ENCODE measurements at regions not wholly inside any gene's neighbourhood (a gene's known extent, or its start where the extent isn't known, plus 50 kb on each side); places are given as distances from the start of the nearest gene placed in this dataset.

- no peaks in the 10 kb centered on the region for H3K4me1 ChIP-seq (replicated peaks)
- no peaks in the 10 kb centered on the region for H3K27me3 ChIP-seq (replicated peaks; ENCODE audit: insufficient read depth)
- no peaks in the 10 kb centered on the region for H3K36me3 ChIP-seq
- intact Hi-C loops (cut with DNase I): no loop called here
- no peak for TF ChIP-seq POLR2A (IDR thresholded peaks at IDR 0.05)
- no peak for TF ChIP-seq CTCF (IDR thresholded peaks at IDR 0.05)
- TF ChIP-seq POLR2AphosphoS5 (IDR thresholded peaks at IDR 0.05): no peak
- WGBS: 48% methylated on average over 2 of the region's 2 CpGs
- no peaks in the 10 kb centered on the region for H3K9me3 ChIP-seq
- no peak overlapping the region for H3K4me3 ChIP-seq
- H3K27ac ChIP-seq: no peak overlapping the region
- DNase-seq (ENCODE audit: low spot score): no peak
Observed at GRCh38 chr15:97502038-97502437, 458.5 kb upstream of the ARRDC4 start.

GRCh38 chr15:97504031-97504792, 456.3 kb upstream of the ARRDC4 start:
- TF ChIP-seq CTCF (IDR thresholded peaks at IDR 0.05): no peak
- no peak for TF ChIP-seq POLR2A (IDR thresholded peaks at IDR 0.05)
- TF ChIP-seq POLR2AphosphoS5 (IDR thresholded peaks at IDR 0.05): no peak
- Histone ChIP-seq H3K27me3 (replicated peaks; ENCODE audit: insufficient read depth) (no peaks in the 10 kb centered on the region), H3K4me3 (no peak overlapping the region), H3K36me3 (no peaks in the 10 kb centered on the region), H3K9me3 (no peaks in the 10 kb centered on the region), H3K4me1 (replicated peaks) (no peaks in the 10 kb centered on the region), H3K27ac (no peak overlapping the region)
- intact Hi-C loops (cut with DNase I): no loop called here
- no peak for DNase-seq (ENCODE audit: low spot score)
- WGBS: 60% methylated on average over 6 of the region's 6 CpGs

GRCh38 chr15:97517737-97518136, 442.8 kb upstream of the ARRDC4 start:
- Histone ChIP-seq H3K4me1 (replicated peaks) (no peaks in the 10 kb centered on the region), H3K9me3 (no peaks in the 10 kb centered on the region), H3K36me3 (no peaks in the 10 kb centered on the region), H3K4me3 (no peak overlapping the region), H3K27me3 (replicated peaks; ENCODE audit: insufficient read depth) (no peaks in the 10 kb centered on the region), H3K27ac (no peak overlapping the region)
- no peak for TF ChIP-seq CTCF (IDR thresholded peaks at IDR 0.05)
- no peak for TF ChIP-seq POLR2A (IDR thresholded peaks at IDR 0.05)
- no peak for TF ChIP-seq POLR2AphosphoS5 (IDR thresholded peaks at IDR 0.05)
- intact Hi-C loops (cut with DNase I): no loop called here
- 83% methylated on average over 2 of the region's 2 CpGs for WGBS
- no peak for DNase-seq (ENCODE audit: low spot score)

DNA sequence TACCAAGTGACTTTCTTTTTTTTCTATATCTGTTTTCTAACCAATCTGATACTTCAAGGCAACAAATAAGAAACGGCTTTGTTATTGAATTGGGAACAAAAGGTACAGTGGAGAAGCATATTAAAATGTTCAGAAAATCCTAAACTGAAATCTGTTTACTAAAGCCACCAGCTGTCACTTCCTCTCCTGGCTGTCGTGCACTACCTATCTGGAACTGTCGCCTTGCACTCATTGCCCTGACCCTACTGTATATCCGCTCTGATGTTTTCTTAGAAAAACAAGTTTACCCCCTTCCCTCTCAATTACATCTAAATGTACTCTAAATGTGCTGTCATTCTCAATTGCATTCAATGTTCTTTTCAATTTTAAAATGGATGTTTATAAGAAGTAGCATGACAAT, 439.8 kb upstream of the ARRDC4 start:
- Histone ChIP-seq H3K9me3 (no peaks in the 10 kb centered on the region), H3K36me3 (no peaks in the 10 kb centered on the region), H3K27ac (no peak overlapping the region), H3K4me3 (no peak overlapping the region), H3K4me1 (replicated peaks) (no peaks in the 10 kb centered on the region), H3K27me3 (replicated peaks; ENCODE audit: insufficient read depth) (no peaks in the 10 kb centered on the region)
- 65% methylated on average over 4 of the region's 4 CpGs for WGBS
- no peak for TF ChIP-seq POLR2A (IDR thresholded peaks at IDR 0.05)
- no peak for TF ChIP-seq POLR2AphosphoS5 (IDR thresholded peaks at IDR 0.05)
- no peak for TF ChIP-seq CTCF (IDR thresholded peaks at IDR 0.05)
- intact Hi-C loops (cut with DNase I): no loop called here
- no peak for DNase-seq (ENCODE audit: low spot score)

Data from prostate gland (tissue), 2 donors.